Left renal pelvis (tissue), 4 donors: ENCODE measurements at regions not wholly inside any gene's neighbourhood (a gene's known extent, or its start where the extent isn't known, plus 50 kb on each side); places are given as distances from the start of the nearest gene placed in this dataset.

ENCODE experiments used
- DNase-seq, 4 donors: peaks; one replicate each; pipeline ENCODE4 v3.0.0-alpha.2; 2013; ENCODE audit warnings: low read depth in 4 of 4, low spot score in 3 of 4

GRCh38 chr4:181289198-181289597 lies 954.0 kb upstream of the TENM3 start:
- DNase-seq: no peak

DNA sequence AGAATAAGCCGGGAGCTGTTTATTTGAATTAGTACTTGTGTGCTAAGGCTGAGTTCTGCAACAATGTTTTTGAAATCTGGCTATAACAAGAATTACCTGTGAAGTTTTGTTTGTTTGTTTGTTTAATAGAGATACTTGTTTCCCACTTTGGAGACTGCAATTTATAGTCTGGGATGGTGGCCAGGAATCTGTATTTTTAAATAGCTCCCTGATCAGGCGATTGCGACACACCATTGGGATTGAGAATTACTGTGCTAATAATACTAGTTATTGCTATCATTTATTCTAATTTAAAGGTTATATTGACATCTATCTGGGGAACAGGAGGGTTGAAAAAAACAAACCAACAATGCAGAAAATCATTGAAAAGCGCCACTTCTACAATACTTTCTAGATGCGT lies 951.6 kb upstream of the TENM3 start:
- DNase-seq: no peak

GRCh38 chr4:181293014-181293413 lies 950.2 kb upstream of the TENM3 start:
- no peak for DNase-seq

GRCh38 chr4:181293541-181293940 lies 949.7 kb upstream of the TENM3 start:
- DNase-seq: no peak

DNA sequence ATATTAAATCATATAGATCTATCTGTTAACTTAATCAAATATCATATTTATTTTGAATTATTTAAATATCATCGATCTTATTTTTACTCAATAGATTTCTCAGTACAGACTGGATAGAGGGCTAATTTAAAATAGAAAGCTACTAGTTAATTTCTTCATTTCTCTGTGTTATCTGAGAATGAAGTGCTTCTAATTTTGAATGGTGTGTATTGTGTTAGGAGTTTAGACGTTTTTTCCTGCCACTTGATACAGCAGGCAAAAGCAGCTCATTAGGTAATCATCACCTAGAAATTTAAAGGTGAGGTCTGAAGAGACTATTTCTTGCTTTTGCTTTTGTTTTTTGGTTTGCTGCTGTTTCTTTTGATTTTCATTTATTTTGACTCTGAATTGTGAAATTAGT lies 948.8 kb upstream of the TENM3 start:
- no peak for DNase-seq

- DNase-seq: no peak
Observed at GRCh38 chr4:181301735-181302710, 941.2 kb upstream of the TENM3 start.

- no peak for DNase-seq
Observed at GRCh38 chr4:181307824-181308223, 935.4 kb upstream of the TENM3 start.

DNA sequence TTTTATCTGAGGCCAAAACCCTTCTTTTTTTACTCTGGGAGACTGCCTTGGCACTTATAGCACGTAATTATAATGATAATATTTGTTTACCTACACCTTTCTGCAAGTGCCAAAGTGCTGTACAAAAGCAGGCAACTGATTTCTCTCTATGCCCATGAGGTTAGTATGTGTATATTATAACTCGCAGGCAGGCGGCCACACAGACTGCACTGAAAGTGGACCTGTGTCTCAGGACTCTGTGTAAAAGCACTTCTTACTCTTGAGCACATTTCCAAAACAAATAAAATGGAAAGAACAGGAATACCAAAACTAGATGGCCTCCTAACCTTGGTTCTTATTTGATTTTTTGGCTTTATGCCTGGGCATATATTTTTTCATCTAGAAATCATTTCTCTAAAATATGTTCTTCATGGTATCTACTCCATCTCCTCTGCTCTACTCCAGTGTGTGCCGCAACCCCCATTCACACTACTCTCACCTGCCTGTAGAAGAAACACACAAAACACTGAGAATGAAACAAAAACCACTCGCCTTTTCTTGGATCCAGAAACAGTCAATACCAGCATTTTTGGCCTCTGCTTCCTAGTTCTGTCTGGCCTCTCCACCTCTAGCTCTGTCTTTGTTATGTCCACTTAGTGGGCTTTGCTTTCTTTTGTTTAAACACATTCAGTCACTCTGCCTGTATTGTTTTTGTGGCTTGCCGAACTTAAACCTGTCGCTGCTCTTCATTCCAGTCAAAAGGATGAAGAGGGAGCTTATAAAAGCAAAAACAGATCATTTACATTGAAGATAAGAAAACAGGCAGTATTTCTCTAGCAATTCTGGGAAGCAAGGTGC lies 934.5 kb upstream of the TENM3 start:
- no peak for DNase-seq

- no peak for DNase-seq
Observed at GRCh38 chr4:181312066-181312465, 931.1 kb upstream of the TENM3 start.

GRCh38 chr4:181319629-181320028 lies 923.6 kb upstream of the TENM3 start:
- no peak for DNase-seq

GRCh38 chr4:181323061-181323460 lies 920.1 kb upstream of the TENM3 start:
- no peak for DNase-seq

DNA sequence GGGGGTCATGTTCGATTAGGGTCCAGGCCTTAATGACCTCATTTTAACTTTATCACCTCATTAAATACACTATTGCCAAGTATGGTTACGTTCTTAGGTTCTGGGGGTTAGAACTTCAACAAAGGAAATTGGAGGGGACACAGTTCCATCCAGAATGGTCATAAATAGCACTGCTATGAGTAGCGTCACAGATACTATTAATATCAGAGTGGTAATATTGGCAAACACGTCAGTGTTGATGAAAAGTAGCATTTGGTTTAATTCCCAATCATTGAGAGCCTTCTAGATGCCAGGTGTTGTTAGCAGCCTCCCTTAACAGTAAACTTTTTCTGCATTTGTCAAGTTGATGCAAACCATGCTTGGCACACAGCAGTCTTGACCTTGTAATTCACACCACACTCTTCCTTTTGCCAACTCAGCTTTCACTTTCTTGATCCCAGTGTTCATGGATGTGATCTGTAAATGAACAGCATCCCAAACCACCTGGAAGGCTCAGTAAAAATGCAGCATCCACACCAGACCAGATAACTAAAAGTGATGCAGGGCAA lies 912.5 kb upstream of the TENM3 start:
- no peak for DNase-seq

DNA sequence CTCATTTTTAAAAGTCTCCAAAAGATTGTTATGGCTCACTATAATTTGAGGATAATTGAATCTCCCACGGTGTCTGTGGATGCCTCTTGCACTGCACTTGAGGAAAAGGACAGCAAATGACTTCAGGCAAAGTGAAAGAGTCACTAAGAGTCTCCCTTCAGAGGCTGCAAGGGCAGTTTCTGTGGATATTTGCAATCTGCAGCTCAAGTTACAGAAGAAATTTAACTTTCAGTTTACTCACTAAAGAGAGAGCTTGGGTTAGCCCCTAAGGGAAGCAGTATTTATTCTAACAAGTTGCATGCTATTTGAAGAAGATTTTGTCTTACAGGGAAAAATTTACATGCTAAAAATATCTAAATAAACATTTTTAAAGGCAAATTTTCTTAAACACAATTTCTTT lies 912.0 kb upstream of the TENM3 start:
- no peak for DNase-seq

- no peak for DNase-seq
Observed at GRCh38 chr4:181345931-181346330, 897.3 kb upstream of the TENM3 start.

DNA sequence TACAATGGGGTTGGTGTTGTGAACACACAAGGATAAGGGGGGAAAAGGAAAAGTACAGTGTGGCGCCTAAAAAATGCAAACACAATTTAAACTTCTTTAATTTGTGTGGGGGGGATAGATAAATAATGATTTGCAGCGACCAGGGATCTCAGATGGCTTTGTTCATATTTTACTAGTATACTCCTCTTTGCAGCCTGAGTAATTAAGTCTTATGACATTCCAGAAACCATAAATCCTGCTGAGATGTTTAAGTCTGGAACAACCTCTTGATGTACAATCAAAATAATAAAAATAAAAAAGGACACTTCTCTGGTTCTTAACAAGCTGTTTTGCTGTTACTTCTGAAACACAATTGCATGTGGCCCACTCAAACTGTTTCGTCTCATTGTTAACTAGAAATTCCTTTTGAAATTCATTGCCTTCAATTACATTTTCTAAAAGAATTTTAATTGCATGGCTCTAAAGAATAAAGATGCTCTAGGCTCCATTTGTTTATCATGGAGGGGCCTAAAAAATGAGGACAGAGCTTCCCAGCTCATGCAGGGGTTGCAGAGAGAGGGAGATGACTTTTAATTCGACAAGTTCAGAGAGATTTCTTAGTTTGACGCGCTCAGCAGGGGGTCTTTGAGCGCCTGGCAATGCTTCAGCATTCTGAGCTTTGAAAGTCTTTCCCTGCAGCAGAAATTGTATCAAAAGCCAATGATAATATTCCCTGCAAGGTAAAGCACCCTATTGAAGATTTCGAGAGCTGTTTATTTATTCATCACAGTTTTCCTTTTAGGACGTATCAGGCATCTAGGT lies 892.4 kb upstream of the TENM3 start:
- peak in 1 of 4 donors; percentile 10 for DNase-seq

GRCh38 chr4:181364504-181364903 lies 878.7 kb upstream of the TENM3 start:
- no peak for DNase-seq

DNA sequence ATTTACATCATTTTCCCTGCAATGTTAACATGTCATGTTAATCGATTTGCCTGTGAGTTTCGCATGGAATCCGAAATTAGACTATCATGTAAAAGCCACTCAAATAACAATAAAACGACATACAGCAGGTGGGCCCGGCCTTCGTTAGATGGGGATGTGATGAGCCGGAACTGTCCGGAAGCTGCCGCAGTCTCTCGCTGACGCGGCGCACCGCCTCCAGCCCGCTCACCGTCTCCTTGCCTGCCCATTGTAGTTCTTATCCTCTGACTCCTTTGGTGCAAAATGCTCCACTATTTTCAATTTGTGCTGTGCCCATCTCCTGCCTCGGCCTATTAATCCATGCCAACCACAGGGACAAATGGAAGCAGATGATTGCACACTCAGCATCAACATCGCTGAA lies 877.5 kb upstream of the TENM3 start:
- DNase-seq: no peak

- DNase-seq: no peak
Observed at GRCh38 chr4:181372014-181372413, 871.2 kb upstream of the TENM3 start.

- no peak for DNase-seq
Observed at GRCh38 chr4:181376058-181376457, 867.1 kb upstream of the TENM3 start.

DNA sequence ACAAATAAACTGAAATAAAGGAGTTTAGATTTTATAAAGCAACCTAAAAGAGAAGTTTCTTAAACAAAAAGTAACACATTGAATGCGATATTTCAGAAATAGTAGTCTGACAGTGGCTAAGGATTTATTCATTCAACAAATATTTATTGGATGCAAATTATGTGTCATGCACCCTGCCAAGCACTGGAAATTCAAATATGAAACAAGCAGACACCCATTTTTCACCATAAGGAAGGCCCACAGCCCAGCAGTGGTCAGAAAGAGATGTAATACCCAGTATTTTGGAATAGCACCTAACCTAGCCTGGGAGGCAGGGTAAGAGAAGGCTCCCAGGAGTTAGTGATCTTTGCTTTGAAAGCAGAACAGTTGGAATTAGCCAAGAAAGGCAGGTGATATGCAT lies 855.1 kb upstream of the TENM3 start:
- DNase-seq: no peak

GRCh38 chr4:181416966-181417365 lies 826.2 kb upstream of the TENM3 start:
- DNase-seq: no peak
